ENCODE measurements at regions not wholly inside any gene's neighbourhood (a gene's known extent, or its start where the extent isn't known, plus 50 kb on each side); places are given as distances from the start of the nearest gene placed in this dataset.
"Not testable (repeated sequence)": the region's sequence is repeated elsewhere in the genome, so short reads cannot be mapped to it uniquely, and the experiment has no call there.

GRCh38 chr5:14992751-14993458, 121.3 kb upstream of the ANKH start:
- 55 to 68% methylated on average over 28 of the region's 28 CpGs for WGBS, 2 donors

GRCh38 chr5:14988223-14988622, 116.6 kb upstream of the ANKH start:
- no peak for TF ChIP-seq EP300 (IDR thresholded peaks at IDR 0.05)
- no peak for TF ChIP-seq POLR2A (IDR thresholded peaks at IDR 0.05)
- TF ChIP-seq POLR2AphosphoS5 (IDR thresholded peaks at IDR 0.05): no peak
- TF ChIP-seq CTCF (IDR thresholded peaks at IDR 0.05): no peak
- ATAC-seq (ENCODE audit: low FRiP score in 2 of 2): no peak
- WGBS, 2 donors: 90 to 91% methylated on average over 4 to 5 of the region's 5 CpGs
- Histone ChIP-seq H3K9me3 (no peaks in the 10 kb centered on the region), H3K4me3 (no peak overlapping the region), H3K4me1 (no peaks in the 10 kb centered on the region), H3K27ac (no peak overlapping the region), H3K36me3 (no peaks in the 10 kb centered on the region), H3K27me3 (no peaks in the 10 kb centered on the region)
- DNase-seq: no peak

More at GRCh38 chr5:14992751-14993458, 121.3 kb upstream of the ANKH start:
- DNase-seq: peak in 1 of 2 donors; percentile 27
- H3K36me3 ChIP-seq; H3K27ac ChIP-seq; H3K27me3 ChIP-seq; ATAC-seq (ENCODE audit: low FRiP score in 2 of 2); H3K9me3 ChIP-seq; H3K4me1 ChIP-seq: not testable (repeated sequence)
- H3K4me3 ChIP-seq: peak overlapping the region in 3 of 4 donors; percentile 21 to 41 (median 33)
- peak in 1 of 4 donors; percentile 20 for TF ChIP-seq POLR2A (IDR thresholded peaks at IDR 0.05)

GRCh38 chr5:14986413-14986812, 114.8 kb upstream of the ANKH start:
- WGBS, 2 donors: 92% methylated on average over 2 to 3 of the region's 3 CpGs
- no peaks in the 10 kb centered on the region for H3K27me3 ChIP-seq
- no peaks in the 10 kb centered on the region for H3K4me1 ChIP-seq
- no peak for ATAC-seq (ENCODE audit: low FRiP score in 2 of 2)
- H3K36me3 ChIP-seq: no peaks in the 10 kb centered on the region
- no peak overlapping the region for H3K27ac ChIP-seq
- no peak for TF ChIP-seq POLR2A (IDR thresholded peaks at IDR 0.05)
- no peak for TF ChIP-seq EP300 (IDR thresholded peaks at IDR 0.05)
- TF ChIP-seq POLR2AphosphoS5 (IDR thresholded peaks at IDR 0.05): no peak
- TF ChIP-seq CTCF (IDR thresholded peaks at IDR 0.05): no peak
- H3K4me3 ChIP-seq: no peak overlapping the region
- no peaks in the 10 kb centered on the region for H3K9me3 ChIP-seq
- DNase-seq: no peak

- 60 to 77% methylated on average over 6 of the region's 6 CpGs for WGBS, 2 donors
- Histone ChIP-seq H3K9me3 (no peaks in the 10 kb centered on the region), H3K27ac (no peak overlapping the region), H3K36me3 (no peaks in the 10 kb centered on the region), H3K4me1 (no peaks in the 10 kb centered on the region), H3K27me3 (no peaks in the 10 kb centered on the region), H3K4me3 (no peak overlapping the region)
- ATAC-seq (ENCODE audit: low FRiP score in 2 of 2) (peak in 1 of 2 donors; percentile 52), DNase-seq (no peak)
- TF ChIP-seq POLR2A (IDR thresholded peaks at IDR 0.05): no peak
- no peak for TF ChIP-seq POLR2AphosphoS5 (IDR thresholded peaks at IDR 0.05)
- no peak for TF ChIP-seq EP300 (IDR thresholded peaks at IDR 0.05)
- no peak for TF ChIP-seq CTCF (IDR thresholded peaks at IDR 0.05)
These were observed 112.3 kb upstream of the ANKH start for GRCh38 chr5:14983666-14984441.

- Histone ChIP-seq H3K9me3 (no peaks in the 10 kb centered on the region), H3K4me1 (no peaks in the 10 kb centered on the region), H3K27ac (no peak overlapping the region), H3K36me3 (no peaks in the 10 kb centered on the region), H3K27me3 (no peaks in the 10 kb centered on the region), H3K4me3 (no peak overlapping the region)
- no peak for ATAC-seq (ENCODE audit: low FRiP score in 2 of 2)
- DNase-seq: no peak
- TF ChIP-seq POLR2AphosphoS5 (IDR thresholded peaks at IDR 0.05): no peak
- TF ChIP-seq POLR2A (IDR thresholded peaks at IDR 0.05): no peak
- 89% methylated on average over 2 of the region's 2 CpGs for WGBS, 2 donors
These were observed 109.1 kb upstream of the ANKH start for GRCh38 chr5:14980698-14981097.

All from upper lobe of left lung (tissue), 6 donors.